GM19239 (cell line): ENCODE measurements at regions not wholly inside any gene's neighbourhood (a gene's known extent, or its start where the extent isn't known, plus 50 kb on each side); places are given as distances from the start of the nearest gene placed in this dataset.

ENCODE experiments used
- DNase-seq: peaks from one replicate; pipeline ENCODE4 v3.0.0; 2011; ENCODE audit warnings: low spot score; ENCODE audit not compliant: insufficient read length
- FAIRE-seq: peaks from 2 replicates; lab custom pipeline; 2011; peaks lifted over from hg19 to GRCh38; lab: Jason Lieb, UNC

- DNase-seq (no peak), FAIRE-seq (no peak)
Observed at GRCh38 chr22:49372111-49372529, 455.6 kb downstream of the BRD1 start.

DNA sequence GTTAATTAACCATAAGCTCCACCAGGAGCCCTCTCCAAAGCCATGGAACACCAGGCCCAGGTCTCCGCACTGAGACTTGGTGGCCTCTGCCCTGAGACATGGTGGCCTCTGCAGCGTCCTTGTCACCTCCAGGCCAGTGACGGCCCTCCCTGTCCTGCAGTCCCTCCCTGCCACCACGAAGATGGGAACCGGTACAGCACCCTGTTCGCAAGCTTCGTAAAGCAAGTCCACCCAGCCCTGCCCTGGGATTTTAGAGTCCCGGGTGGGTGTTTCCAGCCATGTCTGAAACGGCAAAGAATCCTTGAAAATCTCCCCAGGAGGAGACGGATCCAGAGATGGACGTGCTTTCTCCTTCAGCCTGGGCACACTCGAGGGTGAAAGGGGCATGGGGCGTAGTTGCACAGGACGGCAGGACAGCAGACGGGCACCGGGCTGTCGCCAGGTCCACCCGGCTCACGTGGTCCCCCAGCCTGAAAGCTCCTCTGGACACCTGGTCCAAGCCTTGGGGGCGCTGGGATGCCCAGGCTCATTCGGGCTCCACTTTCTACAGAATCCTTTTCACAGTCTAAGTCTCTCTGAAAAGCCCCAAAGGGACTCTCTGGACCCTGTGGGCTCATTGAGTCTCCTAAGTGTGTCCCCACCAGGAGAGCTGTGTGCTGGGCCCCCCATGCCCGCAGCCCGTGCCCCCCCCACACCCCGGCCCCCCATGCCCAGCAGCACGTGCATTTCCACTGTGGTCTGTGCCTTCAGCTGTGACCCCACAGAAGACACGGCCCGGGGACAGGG, 456.2 kb downstream of the BRD1 start:
- FAIRE-seq, result no peak
- no peak for DNase-seq

DNA sequence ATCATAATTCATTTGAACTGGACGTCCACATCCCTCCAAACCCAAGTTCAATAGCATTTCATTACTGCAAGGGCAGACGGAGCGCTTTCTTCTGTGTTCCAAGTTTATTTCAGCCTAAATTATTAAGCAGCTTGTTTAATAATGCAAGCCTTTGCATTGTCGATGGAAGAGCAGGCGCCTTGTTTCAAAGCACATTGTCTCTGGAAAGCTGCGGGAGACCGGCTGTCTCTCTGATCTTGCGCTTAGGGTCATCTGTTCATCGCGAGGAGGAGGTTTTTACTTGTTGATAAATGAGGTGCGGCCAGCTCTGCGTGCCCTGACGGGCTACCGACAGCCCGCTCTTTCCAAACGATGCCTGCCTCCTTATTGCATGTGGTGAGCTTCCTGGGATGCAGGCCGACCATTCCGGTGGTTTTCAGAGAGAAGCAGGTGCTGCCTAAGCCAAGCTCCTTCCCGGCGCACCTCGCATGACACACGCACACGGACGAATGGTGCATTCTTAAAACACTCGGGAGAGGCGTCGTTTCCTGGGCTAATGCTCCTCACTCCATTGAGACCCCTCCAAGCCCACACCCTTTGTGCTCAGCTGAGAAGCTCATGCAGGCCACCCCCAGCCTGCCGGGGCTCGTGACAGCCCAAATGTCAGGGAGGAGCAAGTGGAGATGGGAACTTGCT, 456.9 kb downstream of the BRD1 start:
- no peak for FAIRE-seq
- no peak for DNase-seq

DNA sequence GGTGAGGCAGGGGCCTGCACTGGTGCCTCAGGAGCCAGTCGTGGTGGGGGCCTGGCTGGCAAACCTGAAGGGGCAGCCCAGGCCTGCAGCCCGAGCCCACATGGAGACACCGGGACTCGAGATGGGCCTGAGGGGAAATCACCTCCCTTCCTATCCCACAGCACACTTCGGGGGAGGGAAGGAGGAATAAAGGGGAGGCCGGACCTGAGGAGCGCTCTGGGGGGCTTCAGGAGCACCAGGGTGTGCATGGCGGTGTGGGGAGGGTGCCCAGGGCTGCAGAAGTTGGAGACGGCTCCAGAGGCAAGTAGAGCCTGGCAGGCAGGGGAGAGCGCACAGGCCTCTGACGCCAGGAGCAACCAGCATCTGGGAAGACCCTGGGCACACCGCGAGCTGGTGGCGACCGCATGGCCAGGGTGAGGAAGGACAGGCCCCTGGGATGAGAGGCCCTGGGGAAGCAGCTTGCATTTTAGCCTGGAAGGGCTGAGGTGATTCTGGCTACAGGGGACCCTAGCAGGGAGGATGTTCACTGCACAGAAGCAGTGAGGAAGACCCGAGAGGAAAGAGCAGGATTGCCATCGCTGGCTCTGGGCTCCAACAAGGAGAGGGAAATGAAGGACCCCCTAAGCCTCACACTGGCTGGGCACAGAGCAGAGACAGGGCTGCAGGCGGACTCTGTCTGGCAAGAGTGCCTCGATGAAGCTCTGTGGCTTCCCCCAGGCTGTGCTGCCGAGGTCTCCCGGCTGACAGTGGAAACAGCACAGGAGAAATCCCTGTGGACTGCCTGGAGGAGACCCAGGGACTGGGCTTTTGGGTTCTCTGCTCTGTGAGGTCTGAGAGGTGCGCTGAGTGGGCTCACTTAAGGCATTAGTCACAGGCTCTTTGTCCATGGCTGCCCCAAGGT, 457.7 kb downstream of the BRD1 start:
- DNase-seq (no peak), FAIRE-seq (no peak)

DNA sequence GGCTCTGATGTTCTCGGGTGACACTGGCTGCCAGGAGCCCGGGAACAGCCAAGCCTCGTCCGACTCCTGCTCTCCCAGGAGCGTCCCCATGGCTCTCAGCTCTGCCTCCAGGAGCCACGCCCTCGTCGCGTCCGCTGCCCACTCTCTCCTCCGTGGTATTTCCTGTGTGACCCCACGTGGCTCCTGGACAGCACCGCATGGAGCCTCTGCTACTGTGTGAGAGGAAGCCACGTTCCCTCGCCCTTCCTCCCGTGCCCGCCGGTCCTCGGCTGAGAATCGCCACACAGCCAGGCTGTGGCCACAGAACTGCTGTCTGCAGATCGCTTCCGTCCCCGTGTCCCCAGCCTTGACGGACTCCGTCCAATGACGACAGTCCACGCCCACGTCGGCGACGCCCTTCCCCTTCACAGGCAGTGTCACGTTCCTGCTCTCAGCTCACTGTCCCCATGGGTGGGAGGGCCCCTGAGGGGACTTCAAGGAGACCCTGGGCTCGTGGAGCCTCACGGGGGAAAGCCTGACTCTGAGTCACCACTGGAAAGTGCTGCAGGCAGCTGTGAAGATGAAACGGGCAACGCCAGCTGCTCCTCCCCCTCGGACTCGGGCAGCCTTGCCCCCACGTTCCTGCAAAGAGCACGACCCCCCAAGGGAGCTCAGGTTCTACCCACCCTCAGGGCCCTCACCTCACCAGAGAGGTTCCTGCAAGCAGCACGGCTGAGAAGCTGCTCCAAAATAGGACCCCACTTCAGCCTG, 458.5 kb downstream of the BRD1 start:
- FAIRE-seq, result no peak

DNA sequence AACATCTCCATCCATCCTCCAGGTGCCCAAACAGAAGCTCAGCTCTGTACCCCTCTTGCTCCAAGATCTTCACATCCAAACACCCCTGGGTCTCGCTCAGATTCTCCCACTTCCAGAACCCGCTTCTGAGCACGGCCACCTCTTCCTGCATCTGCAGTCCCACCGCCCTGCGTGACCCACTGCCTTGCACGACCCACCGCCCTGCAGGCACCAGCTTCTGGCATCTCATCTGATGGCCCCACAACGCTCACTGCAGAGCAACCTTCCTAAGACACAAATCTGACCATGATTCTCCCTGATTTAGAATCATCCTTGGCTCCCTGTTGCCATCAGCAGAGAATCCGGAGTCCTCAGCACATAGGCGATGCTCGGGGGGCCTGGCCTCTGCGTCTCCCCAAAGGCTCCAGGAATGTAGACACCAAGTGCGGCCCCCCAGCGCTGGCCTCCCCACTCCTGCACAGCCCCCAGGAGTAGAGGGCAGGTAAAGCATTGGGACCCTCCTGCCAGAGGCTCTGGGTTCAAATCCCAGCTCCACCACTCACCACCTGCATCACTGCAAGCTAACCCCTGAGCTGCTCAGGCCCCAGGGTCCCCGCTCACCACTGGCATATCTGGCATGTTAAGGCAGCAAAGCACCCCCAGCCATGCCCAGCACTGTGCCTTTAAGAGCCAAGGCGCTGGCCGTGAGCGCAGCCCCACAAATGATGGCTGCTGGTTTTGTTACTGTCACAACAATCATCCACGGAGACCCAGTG, 459.3 kb downstream of the BRD1 start:
- no peak for DNase-seq
- no peak for FAIRE-seq

More for the DNA sequence above, 458.5 kb downstream of the BRD1 start:
- DNase-seq, result no peak

DNA sequence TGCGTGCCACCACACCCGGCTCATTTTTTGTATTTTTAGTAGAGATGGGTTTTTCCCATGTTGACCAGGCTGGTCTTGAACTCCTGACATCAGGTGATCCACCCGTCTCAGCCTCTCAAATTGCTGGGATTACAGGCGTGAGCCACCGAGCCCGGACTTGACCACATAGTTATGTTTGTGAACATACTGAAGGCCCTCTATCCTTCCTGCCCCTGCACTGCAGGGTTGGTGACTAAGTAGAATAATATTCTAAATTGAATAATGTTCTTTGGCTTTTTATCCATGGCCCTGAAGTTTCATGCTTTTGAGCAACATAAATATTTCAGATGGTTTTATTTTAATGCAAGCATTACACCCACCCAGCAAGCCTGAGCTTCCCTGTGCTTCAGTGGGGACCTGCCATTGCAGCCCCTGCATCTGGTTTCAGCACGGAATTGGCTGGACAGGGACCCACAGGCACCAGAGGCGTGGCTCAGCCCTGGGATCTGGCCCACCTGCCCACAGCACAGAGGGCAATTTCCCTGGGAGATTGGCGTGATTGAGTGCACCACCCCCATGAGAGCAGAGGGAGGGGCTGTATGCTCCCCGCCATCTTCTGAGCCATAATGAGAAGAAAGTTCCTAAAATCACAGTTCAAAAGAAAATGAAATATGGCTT, 460.5 kb downstream of the BRD1 start:
- FAIRE-seq, result no peak
- no peak for DNase-seq

GRCh38 chr22:49366437-49366836, 461.2 kb downstream of the BRD1 start:
- FAIRE-seq, result no peak

GRCh38 chr22:49365910-49366309, 461.8 kb downstream of the BRD1 start:
- FAIRE-seq (no peak), DNase-seq (no peak)

More at GRCh38 chr22:49366437-49366836, 461.2 kb downstream of the BRD1 start:
- no peak for DNase-seq

GRCh38 chr22:49365191-49365837, 462.4 kb downstream of the BRD1 start:
- no peak for FAIRE-seq
- no peak for DNase-seq

GRCh38 chr22:49364398-49364797, 463.3 kb downstream of the BRD1 start:
- no peak for DNase-seq
- FAIRE-seq, result no peak

DNA sequence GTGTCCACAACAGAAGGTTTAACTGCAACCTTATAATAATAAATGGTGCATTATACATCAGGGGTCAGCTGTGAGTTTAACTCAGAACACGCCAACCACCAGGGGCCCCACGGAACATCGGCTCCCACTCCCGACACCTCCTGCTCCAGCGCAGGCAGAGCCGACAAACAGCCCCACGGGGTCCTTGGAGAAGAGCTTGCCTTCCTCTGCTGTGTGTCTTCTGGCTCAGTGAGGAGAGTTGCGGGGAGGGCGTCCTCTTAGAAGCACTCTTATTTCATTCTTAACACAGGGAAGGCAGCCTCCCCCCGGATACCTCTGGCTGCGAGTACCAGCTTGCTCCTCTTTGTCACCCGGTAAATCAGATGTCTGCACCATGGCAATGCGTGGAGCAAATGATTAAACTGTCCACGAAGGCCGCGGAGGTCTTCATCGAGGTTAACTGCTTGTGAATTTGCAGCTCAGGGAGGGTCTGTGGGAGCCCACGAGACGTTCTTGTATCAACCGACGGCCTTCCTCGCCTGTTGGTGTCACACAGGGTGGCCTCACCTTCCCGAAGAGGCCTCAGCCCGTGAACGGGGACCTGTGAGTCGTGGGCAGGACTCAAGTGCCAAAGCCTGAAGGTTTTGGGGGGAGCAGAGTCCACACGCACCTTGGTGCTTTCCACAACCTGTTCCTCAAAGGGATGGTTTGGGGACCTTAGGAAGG, 464.0 kb downstream of the BRD1 start:
- FAIRE-seq, result no peak
- DNase-seq, result no peak

- no peak for FAIRE-seq
- no peak for DNase-seq
Observed at GRCh38 chr22:49362211-49362839, 465.3 kb downstream of the BRD1 start.

DNA sequence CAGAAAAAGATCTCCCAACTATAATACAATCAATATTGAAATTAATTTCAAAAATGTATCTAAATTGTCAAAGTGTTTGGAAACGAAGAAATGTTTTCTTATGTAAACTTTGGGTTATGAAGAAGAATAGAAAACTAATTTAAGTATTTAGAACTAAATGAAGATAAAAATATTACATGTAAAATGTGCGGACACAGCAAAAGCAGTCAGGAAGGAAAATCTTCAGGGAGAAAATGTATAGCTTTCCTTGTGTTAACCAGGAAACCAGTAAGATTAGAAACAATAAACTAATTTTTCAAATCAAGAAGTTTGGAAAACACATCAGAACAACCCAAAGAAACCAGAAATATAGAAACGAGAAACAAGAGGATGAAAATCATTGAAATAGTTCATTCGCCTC, 466.5 kb downstream of the BRD1 start:
- DNase-seq, result no peak
- no peak for FAIRE-seq

GRCh38 chr22:49360746-49361145, 466.9 kb downstream of the BRD1 start:
- FAIRE-seq, result no peak
- no peak for DNase-seq

DNA sequence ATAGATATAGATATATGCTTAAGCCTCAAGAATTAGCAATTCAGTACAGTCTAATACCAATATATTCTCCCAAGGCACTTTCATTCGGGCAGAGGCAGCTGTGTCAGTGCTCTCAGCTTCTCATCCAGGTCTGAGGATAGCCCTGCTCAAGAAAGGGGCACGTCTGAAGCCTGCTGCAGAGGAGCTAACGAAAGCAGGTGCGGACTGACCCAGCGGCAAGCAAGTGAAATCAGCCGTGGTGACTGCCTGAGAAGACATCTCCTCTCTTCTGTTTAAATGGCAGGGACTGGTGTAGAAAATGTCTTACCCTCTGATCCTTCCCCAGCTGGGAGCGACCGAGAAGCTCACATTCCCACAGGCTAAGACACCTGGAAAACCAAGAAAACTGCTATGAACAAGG, 468.6 kb downstream of the BRD1 start:
- FAIRE-seq (no peak), DNase-seq (no peak)

DNA sequence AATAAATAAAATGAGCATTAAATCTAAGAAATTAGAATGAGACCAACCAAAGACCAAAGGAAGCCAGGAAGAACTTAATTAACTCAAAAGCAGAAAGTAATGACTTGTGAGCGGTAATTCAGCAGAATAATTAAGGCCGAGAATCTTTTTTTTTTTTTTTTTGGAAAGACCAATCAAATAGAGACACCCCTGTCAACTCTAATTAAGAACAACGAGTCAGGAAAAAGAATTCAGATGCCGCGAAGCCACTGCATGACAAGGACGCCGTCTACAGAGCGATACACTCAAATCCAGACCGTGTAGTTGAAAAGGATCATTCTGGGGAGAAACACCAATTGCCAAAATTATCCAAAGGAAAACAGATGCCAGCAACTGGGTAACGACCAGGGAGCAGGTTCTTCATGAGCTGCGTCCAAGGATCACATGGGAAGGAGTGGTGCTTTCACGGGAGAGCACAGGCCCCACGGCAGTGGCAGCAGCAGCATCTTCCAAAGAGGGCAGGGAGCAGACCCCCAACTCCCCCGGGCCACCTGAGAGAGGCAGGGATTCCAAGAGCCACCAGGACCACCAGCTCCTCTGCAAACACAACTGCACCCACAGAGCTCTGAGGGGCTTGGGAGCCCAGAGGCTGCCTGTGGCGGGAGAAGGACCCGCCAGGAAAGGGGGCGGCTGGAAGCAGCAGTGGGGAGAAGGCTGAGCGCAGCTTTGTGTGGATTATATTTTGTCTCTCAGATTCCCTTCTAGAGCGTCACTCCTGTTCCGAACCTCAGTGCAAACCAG, 469.8 kb downstream of the BRD1 start:
- no peak for DNase-seq
- FAIRE-seq, result no peak
